Astrocyte of the spinal cord (primary cell): ENCODE measurements at regions not wholly inside any gene's neighbourhood (a gene's known extent, or its start where the extent isn't known, plus 50 kb on each side); places are given as distances from the start of the nearest gene placed in this dataset.

Experiments used
- DNase-seq: peaks from one replicate; pipeline ENCODE4 v3.0.0; 2011; ENCODE audit warnings: low read depth, low spot score
- H3K4me3 ChIP-seq: 2 replicates; pipeline ENCODE4 v1.5.1; 2011; ENCODE audit warnings: low read depth, mild to moderate bottlenecking, low read length, moderate library complexity
- CTCF ChIP-seq: IDR thresholded peaks from 2 replicates; pipeline ENCODE4 v1.5.1; 2012; ENCODE audit warnings: low read depth, mild to moderate bottlenecking, low read length, inconsistent platforms
- in situ Hi-C: cut with HindIII; loops from 2 replicates; pipeline ENCODE4 v1.10.0; 2017; ENCODE audit warnings: low sequenced_read_pairs

DNA sequence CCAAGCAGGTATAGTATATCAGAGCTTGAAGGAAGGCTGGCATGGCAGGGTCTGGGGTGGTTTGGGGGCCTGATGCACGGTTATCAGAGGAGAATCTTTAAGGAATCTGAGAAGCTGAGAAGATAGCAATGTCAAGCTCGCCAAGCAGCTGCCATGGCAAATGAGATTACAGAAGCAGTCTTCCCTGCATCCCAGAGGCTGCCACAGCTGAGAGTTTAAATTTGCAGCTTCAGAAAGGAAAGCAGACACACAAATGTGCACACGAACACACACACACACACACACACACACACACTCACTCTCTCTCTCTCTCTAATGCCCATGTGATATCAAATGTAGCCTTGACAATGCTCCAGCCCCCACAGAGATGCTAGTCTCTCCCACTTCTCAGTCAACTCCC, 79.0 kb upstream of the TNC start:
- no peak overlapping the region for H3K4me3 ChIP-seq
- in situ Hi-C loops, result no loop called here
- DNase-seq, result no peak
- no peak for TF ChIP-seq CTCF

DNA sequence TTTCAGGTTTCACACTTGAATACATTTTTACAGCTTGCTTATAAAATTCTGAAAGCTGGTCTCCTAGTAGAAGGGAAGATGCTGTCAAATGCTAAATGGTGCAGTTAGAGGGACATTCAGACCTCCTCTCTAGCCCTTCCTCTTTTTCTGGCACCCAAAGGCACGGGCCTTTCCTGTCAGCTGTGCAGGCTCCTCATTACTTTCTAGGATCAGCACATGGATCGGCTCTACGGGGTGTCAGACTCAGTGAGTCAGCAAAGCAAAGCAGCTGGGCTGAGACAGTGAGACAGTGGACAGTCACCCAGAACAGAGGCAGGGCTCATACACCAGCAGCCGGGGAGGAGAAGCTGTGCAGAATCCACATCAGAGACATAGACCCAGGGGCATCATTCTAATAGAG, 80.0 kb upstream of the TNC start:
- in situ Hi-C loops, result no loop called here
- H3K4me3 ChIP-seq, result no peak overlapping the region
- TF ChIP-seq CTCF, result no peak
- DNase-seq, result peak; percentile 65

GRCh38 chr9:115200711-115201505, 83.0 kb upstream of the TNC start:
- no peak overlapping the region for H3K4me3 ChIP-seq
- TF ChIP-seq CTCF, result no peak
- in situ Hi-C loops, result no loop called here
- no peak for DNase-seq

DNA sequence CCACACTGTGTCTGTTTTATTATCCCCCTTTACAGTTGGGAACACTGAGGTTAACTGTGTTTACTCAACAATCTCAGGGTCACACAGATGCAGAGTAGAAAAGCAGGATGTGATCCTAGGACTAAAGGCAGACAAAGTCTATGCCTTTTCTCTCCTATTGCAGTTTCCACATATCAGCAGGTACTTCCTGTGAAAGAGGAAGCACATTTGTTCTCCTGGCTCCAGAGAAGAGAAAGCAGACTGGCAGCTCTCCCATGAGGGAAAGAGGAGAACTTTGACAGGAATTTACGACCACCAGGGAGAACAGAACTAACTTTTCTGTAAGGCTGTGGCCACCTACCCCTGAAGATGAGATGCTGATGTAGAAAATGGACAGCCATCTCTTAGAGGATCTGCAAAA, 84.2 kb upstream of the TNC start:
- in situ Hi-C loops, result no loop called here
- no peak for DNase-seq
- H3K4me3 ChIP-seq, result no peak overlapping the region
- TF ChIP-seq CTCF, result no peak

DNA sequence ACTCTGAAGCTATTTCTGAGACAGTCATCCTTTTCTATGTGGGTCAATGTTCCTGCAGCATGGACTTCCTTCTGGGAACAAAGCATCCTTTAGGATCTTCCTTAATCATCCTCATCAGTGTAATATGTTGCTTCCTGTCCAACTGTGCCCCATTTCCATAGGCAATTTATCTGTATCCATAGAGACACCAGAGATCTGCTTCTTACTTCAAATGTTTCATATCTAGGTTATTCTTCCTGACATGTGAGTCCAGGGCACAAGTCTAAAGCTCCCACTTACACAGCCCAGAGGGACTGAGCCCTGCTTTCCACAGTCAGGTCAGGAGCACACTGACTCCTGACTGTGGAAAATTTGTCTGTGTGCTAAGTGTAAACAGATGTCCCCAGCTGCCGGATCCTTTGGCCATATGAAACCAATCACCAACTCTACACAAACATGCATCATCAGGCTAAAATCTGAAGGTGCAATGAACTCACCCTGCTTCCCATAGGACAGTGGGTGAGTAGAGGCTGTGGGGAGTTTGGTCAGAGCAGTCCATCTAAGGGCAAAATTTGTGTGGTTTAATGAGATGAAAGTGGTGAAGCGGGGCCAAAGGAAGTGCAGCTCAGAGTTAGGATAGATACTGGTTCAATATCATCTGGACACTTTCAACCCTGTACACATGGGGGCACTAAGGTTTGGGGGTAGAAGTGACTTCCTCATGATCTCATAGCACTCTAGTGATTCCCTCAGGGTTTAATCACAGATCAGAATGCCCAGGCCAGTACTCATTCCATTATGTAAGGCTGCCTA, 85.2 kb upstream of the TNC start:
- no peak for TF ChIP-seq CTCF
- in situ Hi-C loops, result no loop called here
- DNase-seq, result peak; percentile 64
- H3K4me3 ChIP-seq, result no peak overlapping the region

DNA sequence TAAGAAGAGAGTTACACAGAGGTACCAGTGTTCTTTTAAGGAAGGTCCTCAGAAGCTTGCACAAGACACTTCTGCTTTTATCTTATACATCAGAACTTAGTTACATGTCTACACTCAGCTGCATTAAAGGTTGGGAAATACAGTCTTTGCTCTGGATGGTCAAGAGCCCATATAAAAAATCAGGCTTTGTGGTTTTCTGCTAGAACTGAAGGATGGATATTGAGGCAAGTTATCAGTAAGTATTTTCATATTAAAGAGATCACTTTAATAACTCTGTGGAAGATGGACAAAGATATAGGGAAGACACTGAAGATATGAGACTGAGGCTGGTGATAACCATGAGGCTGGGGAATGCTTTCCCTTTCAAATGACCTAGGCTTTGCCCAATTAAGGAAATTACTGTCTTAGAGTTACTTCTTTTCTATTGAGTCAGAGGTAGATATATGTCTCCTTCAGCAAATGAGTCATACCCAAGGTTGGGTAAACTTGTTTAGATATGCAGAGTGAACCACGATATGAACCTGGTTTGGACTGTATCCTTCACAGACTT, 87.0 kb upstream of the TNC start:
- no peak for TF ChIP-seq CTCF
- no peak overlapping the region for H3K4me3 ChIP-seq
- DNase-seq, result peak; percentile 89
- in situ Hi-C loops, result no loop called here
